ENCODE measurements at regions not wholly inside any gene's neighbourhood (a gene's known extent, or its start where the extent isn't known, plus 50 kb on each side); places are given as distances from the start of the nearest gene placed in this dataset.

DNA sequence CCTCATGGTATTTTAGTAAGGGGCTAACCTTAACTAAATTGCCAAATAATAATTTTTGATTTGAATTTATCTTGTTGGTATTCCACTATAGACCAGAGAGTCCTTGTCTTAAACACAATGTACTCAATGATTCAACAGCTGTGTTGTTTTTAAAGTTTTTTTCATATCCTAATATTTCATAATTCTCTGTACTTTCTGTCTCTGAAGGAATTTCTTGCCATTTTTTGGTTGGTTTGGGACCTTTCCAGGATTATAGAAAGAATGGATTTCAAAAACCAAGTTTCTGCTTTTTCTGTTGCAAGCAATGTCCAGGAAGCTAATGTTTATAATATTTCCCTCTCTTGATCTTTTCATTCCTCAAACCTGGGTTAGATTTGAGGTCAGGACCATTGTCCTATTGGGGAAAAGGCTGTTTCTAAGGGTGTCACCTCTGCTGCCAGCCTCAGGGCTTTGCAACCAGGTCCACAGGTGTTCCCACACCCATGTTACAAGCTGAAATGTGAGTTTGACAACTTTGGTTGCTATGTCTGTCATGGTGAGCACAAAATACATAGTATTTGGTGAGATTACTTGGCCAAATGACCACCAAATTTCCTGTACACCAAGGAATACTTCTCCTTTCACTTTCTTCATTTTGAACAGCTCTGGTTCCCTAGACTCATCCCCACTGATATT is 363.7 kb upstream of the RGMA start:
- TF ChIP-seq EZH2 (IDR thresholded peaks at IDR 0.05; ENCODE audit: insufficient read depth, poor library complexity, severe bottlenecking) (no peak), EZH2phosphoT487 (IDR thresholded peaks at IDR 0.05; ENCODE audit: insufficient read depth, low read depth) (no peak)
